ENCODE measurements at regions not wholly inside any gene's neighbourhood (a gene's known extent, or its start where the extent isn't known, plus 50 kb on each side); places are given as distances from the start of the nearest gene placed in this dataset.

DNA sequence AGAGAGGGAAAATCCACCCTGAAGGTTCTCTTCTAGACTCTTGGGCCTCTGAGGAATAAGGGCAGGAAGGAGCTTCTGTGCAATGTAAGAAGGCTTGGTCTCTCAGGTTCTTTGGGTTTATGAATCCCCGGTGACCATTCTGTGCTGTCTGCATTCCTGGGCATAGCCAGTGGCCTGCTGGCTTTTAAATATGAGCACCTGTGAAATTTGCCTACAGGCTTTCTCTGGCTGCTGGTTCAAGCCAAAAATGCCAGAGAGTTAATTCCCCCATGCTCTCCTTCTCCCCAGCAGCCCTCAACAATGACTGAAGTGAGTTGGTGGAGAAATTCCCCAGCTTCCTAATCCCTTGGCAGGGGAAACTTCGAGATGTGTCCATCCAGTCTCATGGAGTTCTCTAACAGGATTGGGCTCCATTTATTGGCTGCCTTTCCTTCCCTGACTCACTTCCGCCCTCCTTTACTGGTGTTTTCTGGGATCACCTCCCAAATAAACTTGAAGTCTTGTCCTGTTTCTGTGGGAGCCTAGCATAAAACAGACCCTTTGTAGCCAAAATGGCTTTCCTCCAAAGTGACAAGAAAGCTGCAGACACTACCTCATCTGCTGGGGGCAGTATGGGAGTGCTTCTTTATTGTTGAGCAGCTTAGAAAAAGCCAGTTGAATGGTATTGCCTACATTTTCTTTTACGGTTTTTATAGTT, 179.4 kb upstream of the CASK start:
- no peak for DNase-seq (ENCODE audit: low spot score in 2 of 2)
- no peak for TF ChIP-seq POLR2A (IDR thresholded peaks at IDR 0.05)
- TF ChIP-seq, protein P1, sequence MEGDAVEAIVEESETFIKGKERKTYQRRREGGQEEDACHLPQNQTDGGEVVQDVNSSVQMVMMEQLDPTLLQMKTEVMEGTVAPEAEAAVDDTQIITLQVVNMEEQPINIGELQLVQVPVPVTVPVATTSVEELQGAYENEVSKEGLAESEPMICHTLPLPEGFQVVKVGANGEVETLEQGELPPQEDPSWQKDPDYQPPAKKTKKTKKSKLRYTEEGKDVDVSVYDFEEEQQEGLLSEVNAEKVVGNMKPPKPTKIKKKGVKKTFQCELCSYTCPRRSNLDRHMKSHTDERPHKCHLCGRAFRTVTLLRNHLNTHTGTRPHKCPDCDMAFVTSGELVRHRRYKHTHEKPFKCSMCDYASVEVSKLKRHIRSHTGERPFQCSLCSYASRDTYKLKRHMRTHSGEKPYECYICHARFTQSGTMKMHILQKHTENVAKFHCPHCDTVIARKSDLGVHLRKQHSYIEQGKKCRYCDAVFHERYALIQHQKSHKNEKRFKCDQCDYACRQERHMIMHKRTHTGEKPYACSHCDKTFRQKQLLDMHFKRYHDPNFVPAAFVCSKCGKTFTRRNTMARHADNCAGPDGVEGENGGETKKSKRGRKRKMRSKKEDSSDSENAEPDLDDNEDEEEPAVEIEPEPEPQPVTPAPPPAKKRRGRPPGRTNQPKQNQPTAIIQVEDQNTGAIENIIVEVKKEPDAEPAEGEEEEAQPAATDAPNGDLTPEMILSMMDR (IDR thresholded peaks at IDR 0.05) = no peak
- no peak for TF ChIP-seq EP300 (IDR thresholded peaks at IDR 0.05)
- H3K4me1 ChIP-seq = no peaks in the 10 kb centered on the region
- H3K36me3 ChIP-seq = no peaks in the 10 kb centered on the region
- no peaks in the 10 kb centered on the region for H3K9me3 ChIP-seq
- WGBS, 2 donors = 66 to 77% methylated on average over 4 of the region's 4 CpGs
- no peak overlapping the region for H3K4me3 ChIP-seq
- no peak overlapping the region for H3K27ac ChIP-seq
- no peaks in the 10 kb centered on the region for H3K27me3 ChIP-seq

DNA sequence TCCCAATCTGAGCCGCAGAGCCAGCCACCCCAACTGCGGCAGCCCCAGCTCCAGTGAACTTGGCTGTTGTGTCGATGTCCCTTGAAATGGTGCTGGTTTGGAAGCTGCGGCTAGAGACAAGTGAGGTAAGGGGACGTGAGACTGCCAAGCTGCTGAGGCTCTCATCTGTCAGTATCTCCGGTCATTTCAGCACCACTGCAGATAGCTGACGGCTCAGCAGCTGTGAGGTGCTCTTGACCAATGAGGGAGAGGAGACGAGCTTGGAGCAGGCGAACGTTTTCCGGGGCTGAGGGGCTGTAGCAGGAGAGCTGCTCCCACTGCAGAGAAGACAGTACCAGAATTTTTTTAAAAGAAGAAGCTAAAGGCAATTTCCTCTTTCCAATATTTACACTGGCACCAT, 175.5 kb upstream of the CASK start:
- H3K4me3 ChIP-seq = no peak overlapping the region
- WGBS, 2 donors = 71 to 72% methylated on average over 11 of the region's 11 CpGs
- no peaks in the 10 kb centered on the region for H3K9me3 ChIP-seq
- H3K36me3 ChIP-seq = no peaks in the 10 kb centered on the region
- H3K27me3 ChIP-seq = peaks cover 0 to 4% of the 10 kb centered on the region in 2 donors
- no peaks in the 10 kb centered on the region for H3K4me1 ChIP-seq
- H3K27ac ChIP-seq = no peak overlapping the region
- no peak for DNase-seq (ENCODE audit: low spot score in 2 of 2)
- TF ChIP-seq, protein P1 (IDR thresholded peaks at IDR 0.05) = no peak
- TF ChIP-seq EP300 (IDR thresholded peaks at IDR 0.05) = no peak
- TF ChIP-seq POLR2A (IDR thresholded peaks at IDR 0.05) = no peak

DNA sequence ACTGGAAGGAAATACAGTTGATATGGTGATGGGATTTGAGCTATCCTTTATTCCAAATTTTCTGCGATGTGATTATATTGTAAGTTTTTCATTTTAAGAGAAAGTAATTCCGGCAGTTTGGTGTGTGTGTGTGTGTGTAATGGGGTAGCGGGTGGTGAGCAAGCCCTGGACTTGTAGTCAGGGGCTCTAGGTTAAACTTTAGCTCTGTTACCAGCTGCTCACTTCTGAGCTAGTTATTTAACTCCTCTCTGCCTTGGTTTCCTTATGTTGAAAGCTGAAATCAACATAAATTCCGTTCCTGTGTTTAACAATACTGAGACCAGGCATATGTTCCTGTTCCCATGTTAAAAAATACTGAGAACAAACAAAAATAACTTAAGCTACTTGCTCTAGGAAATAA, 174.1 kb upstream of the CASK start:
- 76 to 88% methylated on average over 4 of the region's 4 CpGs for WGBS, 2 donors
- Histone ChIP-seq H3K4me3 (no peak overlapping the region), H3K27me3 (peaks cover 0 to 4% of the 10 kb centered on the region in 2 donors), H3K27ac (no peak overlapping the region), H3K36me3 (no peaks in the 10 kb centered on the region), H3K4me1 (no peaks in the 10 kb centered on the region), H3K9me3 (no peaks in the 10 kb centered on the region)
- TF ChIP-seq, protein P1 (IDR thresholded peaks at IDR 0.05) = no peak
- no peak for TF ChIP-seq POLR2A (IDR thresholded peaks at IDR 0.05)
- TF ChIP-seq EP300 (IDR thresholded peaks at IDR 0.05) = no peak
- no peak for DNase-seq (ENCODE audit: low spot score in 2 of 2)

- Histone ChIP-seq H3K9me3 (no peaks in the 10 kb centered on the region), H3K27ac (no peak overlapping the region), H3K27me3 (peaks cover 0 to 4% of the 10 kb centered on the region in 2 donors), H3K4me3 (no peak overlapping the region), H3K36me3 (no peaks in the 10 kb centered on the region), H3K4me1 (no peaks in the 10 kb centered on the region)
- DNase-seq (ENCODE audit: low spot score in 2 of 2) = no peak
- TF ChIP-seq, protein P1 (IDR thresholded peaks at IDR 0.05) = no peak
- TF ChIP-seq POLR2A (IDR thresholded peaks at IDR 0.05) = no peak
- TF ChIP-seq EP300 (IDR thresholded peaks at IDR 0.05) = no peak
- 76 to 85% methylated on average over 9 of the region's 9 CpGs for WGBS, 2 donors
These were observed 173.0 kb upstream of the CASK start for GRCh38 chrX:42096265-42096920.

- Histone ChIP-seq H3K27me3 (peaks cover 0 to 4% of the 10 kb centered on the region in 2 donors), H3K4me1 (no peaks in the 10 kb centered on the region), H3K4me3 (no peak overlapping the region), H3K27ac (no peak overlapping the region), H3K9me3 (no peaks in the 10 kb centered on the region), H3K36me3 (no peaks in the 10 kb centered on the region)
- 43 to 47% methylated on average over 5 of the region's 5 CpGs for WGBS, 2 donors
- no peak for DNase-seq (ENCODE audit: low spot score in 2 of 2)
- no peak for TF ChIP-seq POLR2A (IDR thresholded peaks at IDR 0.05)
- TF ChIP-seq, protein P1 (IDR thresholded peaks at IDR 0.05) = no peak
- TF ChIP-seq EP300 (IDR thresholded peaks at IDR 0.05) = no peak
These were observed 170.9 kb upstream of the CASK start for GRCh38 chrX:42094218-42094617.

All from tibial nerve (tissue), 4 donors.